ENCODE measurements at regions not wholly inside any gene's neighbourhood (a gene's known extent, or its start where the extent isn't known, plus 50 kb on each side); places are given as distances from the start of the nearest gene placed in this dataset.

DNA sequence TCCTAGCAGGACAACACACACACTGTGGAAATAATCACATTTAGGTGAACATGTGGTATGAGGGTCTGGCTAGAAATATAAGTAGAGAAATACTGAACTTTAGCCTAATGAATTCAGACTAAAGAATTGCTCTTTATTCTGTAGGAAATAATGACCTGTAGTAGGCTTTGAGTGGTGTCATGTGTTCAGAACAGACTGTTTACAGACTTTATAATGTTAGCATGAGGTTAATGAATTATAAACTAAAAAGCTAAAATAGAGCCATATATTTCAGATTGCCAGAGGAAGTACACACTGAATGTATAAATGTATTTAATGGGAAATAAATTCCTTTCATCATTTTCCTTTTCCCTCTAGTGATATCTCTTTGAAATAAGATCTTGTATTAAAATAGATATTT lies 669.5 kb upstream of the EPHA7 start:
- no peak for DNase-seq (ENCODE audit: low read depth)

DNA sequence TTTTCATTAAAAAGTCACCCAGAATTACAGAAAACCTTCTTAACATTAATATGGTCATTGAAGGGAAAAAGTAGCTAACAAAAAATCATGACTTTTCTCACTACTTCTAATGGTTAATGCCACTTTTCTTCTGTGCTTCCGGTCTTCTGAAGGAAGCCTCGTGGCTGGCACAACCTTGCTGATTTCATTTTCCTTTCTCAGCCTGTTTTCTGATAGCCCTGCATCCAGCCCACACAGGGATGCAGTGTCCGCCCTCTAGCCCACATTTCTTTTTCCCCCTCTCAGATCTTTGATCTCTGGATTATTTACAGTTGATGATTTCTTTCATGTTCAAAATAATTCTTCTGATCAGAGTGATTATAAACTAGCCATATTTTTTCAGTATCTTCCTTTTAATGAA lies 655.4 kb upstream of the EPHA7 start:
- no peak for DNase-seq (ENCODE audit: low read depth)

DNA sequence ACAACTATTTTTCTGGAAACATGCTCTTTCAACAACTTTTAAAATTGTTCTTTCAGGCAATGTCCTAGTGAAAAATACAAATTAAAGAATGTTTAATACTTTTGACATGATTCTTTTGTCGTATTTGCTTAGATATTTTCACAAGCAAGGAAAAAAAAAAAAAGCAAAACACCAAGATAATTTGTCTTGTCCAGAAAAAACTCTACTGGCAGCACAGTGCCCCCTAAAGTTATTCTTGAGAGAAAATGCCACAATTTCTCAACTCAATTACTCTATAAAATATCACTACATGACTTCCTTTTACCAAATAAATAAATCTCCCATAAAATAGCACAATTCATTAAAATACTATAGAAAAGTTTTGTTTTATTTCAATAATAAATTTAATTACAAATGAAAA lies 652.5 kb upstream of the EPHA7 start:
- no peak for DNase-seq (ENCODE audit: low read depth)

DNA sequence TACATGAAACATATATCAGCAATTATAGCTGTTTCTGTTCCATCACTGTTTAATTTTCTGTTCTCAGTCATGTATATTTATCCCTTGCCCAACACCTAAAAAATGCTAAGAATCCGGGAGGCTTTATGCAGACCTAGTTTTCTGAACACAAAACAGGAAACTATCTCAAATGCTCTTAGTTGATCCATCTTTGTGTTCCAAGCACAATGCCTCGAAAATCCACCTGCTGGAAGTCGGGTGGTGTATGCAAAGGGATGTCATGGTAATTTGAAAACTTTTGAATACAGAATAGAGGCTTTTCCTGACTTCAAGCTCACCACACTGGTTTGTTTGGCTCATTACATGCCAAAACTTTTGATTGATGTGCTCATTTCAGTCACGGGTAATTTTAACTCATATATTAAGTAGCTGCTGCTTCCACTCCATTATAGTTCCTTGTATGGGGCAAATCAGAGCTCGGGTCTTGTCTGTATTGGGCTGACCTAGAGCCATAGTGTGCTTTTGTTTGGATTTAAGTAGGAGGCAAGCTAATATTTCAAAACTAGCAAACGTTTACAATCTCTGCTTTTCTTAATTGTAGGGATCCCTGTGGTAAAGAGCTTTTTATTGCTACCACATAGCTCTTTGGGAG lies 646.5 kb upstream of the EPHA7 start:
- no peak for DNase-seq (ENCODE audit: low read depth)

DNA sequence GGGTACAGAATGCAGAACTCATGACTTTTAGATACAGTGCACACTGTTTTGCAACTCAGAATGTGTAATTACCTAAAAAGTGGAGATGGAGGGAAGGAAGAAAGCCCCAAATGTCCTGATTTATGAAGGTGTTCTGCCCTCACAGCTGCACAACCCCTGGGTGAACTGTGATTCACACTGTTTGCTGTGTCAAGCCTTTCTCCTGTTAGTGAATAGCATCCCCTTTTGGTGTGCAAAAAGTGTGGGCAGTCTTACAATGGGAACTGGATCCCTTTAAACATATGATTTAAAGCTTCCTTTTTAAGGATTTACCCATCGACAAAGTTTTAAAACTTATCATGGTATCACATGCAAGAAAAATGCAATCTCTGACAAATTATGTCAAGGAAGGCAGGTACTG lies 633.4 kb upstream of the EPHA7 start:
- no peak for DNase-seq (ENCODE audit: low read depth)

DNA sequence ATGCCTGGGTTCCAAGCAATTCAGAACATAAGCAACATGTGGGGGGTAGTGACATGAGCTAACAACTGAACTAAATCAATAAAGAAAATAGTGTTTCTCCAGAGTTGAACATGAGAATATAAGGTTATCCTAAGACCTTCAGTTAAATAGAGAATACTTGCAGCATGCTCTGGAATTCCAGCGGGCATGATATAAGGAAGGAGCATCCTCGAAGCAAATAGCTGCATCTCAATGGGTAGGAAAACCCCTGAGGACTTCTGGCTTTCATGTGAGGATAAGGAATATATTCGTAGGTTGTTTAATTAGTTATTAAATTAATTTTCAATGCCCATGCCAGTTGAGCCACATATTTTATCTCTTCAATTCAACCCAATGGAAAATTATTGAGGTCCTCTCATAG lies 631.2 kb upstream of the EPHA7 start:
- DNase-seq (ENCODE audit: low read depth) = no peak

DNA sequence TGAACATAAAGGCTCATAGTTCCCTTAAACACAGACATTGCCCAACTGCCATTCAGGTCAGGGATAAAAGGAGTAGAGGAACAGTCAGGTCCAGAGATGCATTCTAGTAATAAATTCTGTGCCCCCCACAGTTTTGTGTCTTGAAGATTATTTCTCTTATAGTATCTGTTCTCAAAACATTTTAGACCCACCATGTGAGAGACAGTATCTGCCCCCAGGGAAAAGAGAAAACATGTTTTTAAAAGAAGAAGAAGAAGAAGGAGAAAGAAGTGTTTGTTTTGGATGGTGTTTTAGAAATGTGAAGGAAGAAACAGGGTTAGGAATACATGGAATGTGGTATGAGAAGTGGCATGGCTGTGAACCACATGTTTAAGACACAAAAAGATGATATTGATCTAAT lies 629.6 kb upstream of the EPHA7 start:
- no peak for DNase-seq (ENCODE audit: low read depth)

DNA sequence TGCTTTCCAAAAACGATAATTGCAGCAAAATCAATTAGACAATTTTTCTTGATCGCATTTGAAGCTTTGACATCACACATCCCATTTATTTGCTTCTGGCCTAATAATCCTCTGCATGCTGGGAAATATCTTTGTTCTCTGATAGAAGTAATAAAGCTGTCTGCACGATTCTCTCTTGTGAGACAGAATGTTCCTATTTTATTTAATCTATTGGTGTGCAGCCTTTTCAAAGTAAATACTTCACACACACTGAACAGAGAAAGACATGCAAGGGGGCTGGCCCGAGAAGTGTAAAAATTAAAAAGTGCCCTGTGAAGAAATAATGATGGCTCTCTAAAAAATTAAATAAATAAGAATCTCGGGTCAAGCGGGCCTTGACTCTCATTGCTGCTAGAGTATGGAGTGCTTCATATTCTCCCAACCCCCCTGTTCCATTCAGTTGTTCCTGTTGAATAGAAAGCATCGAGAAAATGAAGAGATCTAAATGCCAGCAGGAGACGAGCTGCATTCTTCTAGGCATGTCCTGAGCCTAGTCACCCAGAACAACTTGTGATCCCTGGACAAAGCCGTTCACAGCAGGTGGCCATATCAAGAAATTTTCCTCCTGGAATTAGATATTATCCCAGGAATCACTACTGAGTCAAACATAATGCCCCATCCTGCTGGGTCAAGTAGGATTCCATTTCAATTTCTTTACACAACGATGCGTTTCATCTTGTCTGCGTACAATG lies 625.9 kb upstream of the EPHA7 start:
- no peak for DNase-seq (ENCODE audit: low read depth)

DNA sequence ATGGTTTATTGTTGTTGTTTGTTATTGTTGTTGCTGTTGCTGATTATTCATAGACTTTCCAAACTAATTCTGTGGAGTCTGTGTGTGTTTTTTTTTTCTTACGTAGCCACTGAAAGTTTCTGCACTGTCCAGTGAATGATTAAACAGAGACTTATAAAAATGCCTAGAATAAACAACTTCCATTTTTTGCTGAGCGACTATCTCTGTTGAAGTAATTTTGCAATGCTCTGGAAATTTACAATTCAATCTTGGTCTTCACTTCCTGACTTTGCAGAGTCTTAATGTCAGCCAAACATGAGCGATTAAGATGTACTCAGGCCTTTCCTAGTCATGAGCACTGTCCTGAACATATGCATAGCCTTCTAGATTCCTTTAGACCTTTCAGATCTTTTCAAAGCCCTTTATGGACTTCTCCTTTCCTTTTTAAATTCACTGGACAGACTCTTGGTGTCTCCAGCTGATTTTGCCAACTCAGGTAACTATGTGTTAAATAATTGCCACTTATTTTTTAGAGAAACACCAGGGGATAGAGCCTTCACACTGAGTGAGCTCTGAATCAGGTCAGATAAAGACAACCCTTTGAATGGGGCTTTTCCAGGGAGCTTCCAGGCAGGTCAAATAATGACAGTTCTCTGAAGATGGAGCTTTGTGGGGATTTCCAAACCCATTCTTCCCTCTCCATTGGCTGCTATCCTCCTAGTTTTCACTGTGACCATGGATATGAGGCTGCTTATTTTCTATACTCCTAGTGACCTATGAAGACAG lies 622.8 kb upstream of the EPHA7 start:
- no peak for DNase-seq (ENCODE audit: low read depth)

DNA sequence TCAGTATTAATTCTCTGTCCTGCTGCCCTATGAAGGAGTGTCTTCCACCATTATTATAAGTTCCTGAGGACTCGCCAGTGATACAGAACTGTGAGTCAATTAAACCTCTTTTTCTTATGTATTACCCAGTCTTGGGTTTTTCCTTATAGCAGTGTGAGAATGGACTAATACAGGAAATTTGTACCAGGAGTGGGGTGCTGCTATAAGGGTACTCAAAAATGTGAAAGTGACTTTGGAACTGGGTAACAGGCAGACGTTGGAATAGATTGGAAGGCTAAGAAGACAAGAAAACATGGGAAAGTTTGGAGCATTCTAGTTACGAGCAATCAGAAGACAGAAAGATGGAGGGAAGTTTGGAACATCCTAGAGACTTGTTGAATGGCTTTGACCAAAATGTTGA lies 616.7 kb upstream of the EPHA7 start:
- no peak for DNase-seq (ENCODE audit: low read depth)

DNA sequence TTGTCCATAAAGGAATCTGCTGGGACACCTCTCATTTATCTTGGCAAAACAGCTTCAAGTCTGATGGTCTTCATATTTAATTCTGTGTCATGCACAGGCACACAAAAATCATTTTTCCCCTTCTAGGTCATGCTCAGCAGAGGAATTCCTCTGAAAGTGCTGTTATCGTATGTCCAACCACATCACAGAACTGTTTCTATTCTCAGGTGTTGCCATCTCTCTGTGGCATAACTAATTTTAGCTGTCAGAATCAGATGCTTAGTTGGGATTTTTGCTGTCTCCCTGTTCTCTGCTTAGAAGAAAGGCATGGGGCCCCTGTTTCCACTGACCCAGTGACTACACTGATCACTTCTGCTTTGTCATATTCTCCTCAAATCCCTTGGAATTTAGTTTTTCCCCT lies 608.0 kb upstream of the EPHA7 start:
- DNase-seq (ENCODE audit: low read depth) = no peak

DNA sequence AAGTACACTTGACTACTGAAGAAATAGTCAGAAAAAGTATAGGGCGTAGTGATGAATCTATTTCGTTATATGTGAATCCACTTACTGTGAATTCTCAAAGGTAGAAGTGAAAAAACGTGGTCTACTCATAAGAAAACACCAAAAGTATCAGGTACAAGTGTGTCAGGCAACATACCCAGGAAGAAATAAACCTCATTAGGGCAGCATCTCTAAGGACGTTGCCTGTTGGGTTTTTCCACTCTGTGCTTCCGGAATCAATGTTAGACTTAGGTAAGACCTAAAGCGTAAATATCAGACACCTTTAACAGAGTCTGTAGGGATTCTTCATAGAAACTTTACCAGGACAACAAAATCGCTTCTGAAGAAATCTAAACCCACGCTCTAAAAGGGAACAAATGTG lies 607.2 kb upstream of the EPHA7 start:
- DNase-seq (ENCODE audit: low read depth) = no peak

DNA sequence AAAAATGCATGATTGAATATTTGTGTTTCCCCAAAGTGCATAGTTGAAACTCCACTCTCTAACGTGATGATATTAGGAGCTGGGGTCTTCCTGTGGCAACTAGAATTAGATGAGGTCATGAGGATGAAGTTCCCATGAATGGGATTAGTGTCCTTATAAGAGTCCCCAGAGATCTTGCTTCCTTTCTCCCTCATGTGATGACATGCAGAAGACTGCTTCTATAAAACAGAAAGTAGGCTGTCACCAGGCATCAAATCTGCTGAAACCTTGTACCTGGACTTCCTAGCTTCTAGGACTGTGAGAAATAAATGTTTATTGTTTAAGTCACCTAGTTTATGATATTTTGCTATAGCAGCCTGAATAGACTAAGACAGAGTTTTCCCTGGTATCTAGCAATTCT lies 586.5 kb upstream of the EPHA7 start:
- no peak for DNase-seq (ENCODE audit: low read depth)

DNA sequence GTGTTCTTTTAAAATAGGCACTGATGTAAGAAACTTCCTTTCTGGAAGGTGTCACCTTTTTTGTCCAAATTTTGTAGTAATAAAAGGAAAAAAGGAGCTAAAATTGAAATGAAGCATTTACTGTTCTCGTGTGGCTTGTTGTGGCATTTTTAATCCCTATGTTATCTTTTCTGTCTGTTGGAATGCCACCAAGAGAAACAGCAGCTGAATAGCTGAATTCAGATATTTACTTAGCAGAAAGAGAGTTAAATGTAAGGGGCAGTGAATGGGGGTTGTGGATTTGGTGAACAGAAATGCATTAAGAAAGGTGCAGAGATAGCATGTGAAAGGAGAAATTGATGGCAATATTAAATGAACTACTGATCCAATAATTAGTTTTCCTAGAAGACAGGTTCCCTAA lies 573.6 kb upstream of the EPHA7 start:
- no peak for DNase-seq (ENCODE audit: low read depth)

DNA sequence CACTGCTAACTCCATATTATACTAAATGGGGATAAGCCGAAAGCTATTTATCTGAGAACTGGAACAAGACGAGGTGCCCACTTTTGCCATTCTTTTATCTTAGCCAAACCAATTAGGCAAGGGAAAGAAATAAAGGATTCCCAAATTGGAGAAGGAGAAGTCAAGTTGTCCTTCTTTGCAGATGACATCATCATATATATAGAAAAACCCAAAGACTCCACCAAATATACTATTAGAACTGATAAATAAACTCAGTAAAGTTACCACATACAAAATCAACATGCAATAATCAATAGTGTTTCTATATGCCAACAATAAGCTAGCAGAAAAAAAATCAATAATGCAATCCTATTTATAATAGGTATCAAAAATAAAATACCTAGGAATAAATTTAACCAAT lies 570.3 kb upstream of the EPHA7 start:
- DNase-seq (ENCODE audit: low read depth) = no peak

DNA sequence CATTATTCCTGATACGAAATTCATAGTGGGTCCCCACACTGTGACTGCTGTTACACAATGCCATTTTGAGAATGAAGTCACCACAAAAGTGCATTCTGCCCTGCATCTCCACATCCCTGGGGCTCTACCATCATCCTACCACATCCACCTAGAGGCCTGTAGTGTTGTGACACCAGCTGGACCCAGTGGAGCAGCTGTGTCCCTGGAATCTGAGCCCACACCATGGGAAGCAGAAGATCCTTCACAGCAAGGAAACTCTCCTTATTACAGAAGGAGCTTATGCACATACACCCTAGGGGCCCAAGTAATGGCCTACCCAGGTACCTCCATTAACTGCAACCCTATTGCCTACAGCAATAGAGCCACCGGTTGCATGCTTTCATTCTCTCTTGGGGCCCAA lies 566.6 kb upstream of the EPHA7 start:
- no peak for DNase-seq (ENCODE audit: low read depth)

DNA sequence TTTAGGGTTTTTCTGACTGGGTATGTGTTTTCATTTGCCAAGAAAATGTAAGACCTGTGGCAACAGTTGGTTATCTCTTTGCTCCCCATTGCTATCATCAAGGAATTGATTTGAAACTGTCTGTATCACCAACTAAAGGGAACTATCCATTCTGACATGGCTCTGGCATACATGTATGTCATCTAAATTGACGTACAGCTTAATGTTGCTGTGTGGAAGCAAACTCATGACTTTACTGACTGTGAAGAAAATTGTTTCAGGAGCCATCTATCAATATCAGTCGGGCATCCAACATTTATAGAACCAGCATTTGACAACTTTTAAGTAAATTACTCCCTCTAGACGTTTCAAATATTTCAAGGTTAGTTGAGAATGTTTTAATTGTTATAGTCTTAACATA lies 555.8 kb upstream of the EPHA7 start:
- DNase-seq (ENCODE audit: low read depth) = no peak

DNA sequence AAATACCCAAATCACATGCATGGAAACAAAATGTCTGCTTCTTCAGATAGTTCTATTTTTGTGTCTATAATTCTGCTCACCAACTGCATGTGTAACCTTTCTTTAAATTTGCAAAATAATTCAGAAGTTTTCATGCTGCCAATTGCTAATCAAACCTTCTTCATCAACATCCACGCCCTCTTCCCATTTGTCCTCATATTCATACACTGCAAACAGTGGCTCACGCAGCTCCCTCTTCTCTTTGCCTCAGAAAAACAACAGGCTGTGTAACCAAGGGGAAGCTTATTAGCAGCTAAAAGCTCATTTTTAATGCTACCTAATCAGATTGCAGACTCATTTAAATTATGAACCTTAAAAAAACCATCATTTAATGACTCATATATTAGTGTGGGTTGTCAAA lies 555.0 kb upstream of the EPHA7 start:
- no peak for DNase-seq (ENCODE audit: low read depth)

DNA sequence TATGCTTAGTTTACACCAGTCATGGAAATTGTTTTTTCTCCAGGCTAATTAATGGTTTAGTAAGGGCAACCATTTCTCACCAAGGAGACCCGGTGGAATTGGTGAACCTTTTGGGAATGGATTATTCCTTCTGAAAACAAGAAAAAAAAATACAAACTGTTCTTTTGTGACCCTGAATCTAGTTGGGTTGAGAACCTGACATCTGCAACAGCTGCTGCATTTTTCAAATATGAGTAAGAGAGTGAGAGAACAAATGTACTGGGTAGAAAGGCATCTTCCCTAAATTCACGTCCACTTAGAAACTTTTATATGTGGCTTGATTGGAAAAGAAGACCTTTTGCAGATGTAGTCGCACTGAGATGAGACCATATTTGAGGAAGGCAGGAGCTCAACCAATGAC lies 553.4 kb upstream of the EPHA7 start:
- DNase-seq (ENCODE audit: low read depth) = no peak

DNA sequence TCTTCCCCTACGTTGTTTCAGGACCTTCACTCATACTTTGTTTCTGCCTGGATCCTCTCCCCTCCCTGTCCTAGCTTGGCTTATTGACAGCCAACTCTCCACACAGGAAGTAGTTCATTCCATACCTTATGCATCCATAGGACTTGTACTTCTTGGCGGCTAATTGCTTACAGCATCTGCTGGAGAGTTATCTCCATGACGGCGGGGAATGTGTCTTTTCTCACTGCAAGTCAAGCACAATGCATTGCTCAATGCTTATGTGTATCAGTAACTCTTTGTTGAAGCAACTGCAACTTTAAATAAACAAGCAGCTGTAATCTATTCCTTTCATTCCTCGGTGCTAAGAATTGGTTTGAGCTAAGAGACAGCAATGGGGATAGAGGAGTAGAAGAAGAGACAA lies 551.3 kb upstream of the EPHA7 start:
- no peak for DNase-seq (ENCODE audit: low read depth)

DNA sequence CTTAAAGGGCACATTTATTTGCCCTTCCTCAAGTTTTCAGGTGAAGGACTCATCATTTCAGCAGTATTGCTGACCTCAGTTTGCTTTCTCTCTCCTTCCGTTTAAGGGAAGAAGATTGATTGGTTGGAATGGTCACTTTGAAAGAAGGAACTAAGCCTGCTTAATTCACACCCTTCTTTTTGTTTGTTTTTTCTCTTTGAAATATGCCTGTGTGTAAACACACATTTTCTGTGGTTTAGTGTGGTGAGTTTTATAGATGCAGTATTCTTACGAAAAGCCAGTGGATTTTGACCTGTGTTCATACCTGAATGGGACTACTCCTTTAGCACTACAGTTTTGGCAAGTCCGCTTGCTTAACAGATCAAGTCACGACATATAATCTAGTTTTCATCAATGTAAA lies 548.8 kb upstream of the EPHA7 start:
- no peak for DNase-seq (ENCODE audit: low read depth)

DNA sequence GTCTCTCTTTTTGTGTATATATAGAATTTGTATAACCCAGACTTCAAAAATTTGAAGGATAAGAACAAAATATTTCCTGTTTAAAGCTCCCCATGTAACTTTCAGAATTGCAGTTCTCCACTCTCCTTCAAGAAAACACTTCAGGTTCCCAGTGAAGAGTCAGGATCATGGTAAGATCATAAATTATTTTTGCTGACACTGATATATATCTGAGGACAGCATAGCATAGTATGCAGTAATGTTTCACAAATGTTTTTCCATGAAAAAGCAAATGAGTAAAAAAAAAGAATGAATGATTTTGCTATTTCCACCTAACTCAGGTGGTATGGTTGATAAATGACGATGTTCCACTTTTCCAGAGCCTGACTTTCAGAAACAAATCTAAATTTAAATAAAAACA lies 545.6 kb upstream of the EPHA7 start:
- DNase-seq (ENCODE audit: low read depth) = no peak

DNA sequence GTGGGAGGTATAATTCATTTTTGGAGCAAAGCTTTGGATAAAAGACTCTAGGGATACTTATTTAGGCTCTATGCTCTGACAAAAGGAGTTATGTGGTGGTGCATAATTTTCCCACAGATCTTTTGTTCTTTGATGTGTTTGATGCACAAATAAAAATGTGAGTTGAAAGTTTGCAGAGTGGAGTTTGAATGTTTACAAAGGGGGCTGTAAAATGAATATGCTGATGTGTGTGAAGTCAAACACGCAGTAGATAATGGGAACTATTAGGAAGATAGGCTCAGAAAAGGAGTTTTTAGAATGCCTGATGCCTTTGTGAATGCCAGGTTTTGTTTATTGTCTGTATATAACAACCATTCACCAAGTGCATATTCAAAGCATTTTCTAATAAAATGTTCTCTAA lies 545.0 kb upstream of the EPHA7 start:
- DNase-seq (ENCODE audit: low read depth) = no peak
